Testis (tissue), 2 donors: ENCODE measurements at regions not wholly inside any gene's neighbourhood (a gene's known extent, or its start where the extent isn't known, plus 50 kb on each side); places are given as distances from the start of the nearest gene placed in this dataset.

ENCODE experiments used
- DNase-seq: peaks from one replicate; pipeline ENCODE4 v3.0.0-alpha.2; 2019
- H3K27ac ChIP-seq, 2 donors: fragments of 200-600 bp; sonication (generic); one replicate each; pipeline ENCODE4 v1.5.1; 2019
- H3K27me3 ChIP-seq: fragments of 200-600 bp; sonication (generic); one replicate; pipeline ENCODE4 v1.5.1; 2019
- H3K36me3 ChIP-seq: fragments of 200-600 bp; sonication (generic); one replicate; pipeline ENCODE4 v1.5.1; 2017; ENCODE audit warnings: low read depth; ENCODE audit errors: missing control alignments
- H3K4me1 ChIP-seq: fragments of 200-600 bp; sonication (generic); one replicate; pipeline ENCODE4 v1.5.1; 2019
- H3K4me3 ChIP-seq, 2 donors: fragments of 200-600 bp; sonication (generic); one replicate each; pipeline ENCODE4 v1.5.1; 2017 to 2019
- H3K9me3 ChIP-seq: fragments of 200-600 bp; sonication (generic); one replicate; pipeline ENCODE4 v1.5.1; 2017
- POLR2A ChIP-seq: fragments of 450-650 bp; IDR thresholded peaks from one replicate; pipeline ENCODE4 v1.6.1; 2017; ENCODE audit warnings: antibody characterized with exemption, mild to moderate bottlenecking, moderate library complexity
- WGBS, 2 donors: methylation state at CpG; one replicate each; pipeline ENCODE4 v1.1.5; 2018; 5-methylcytosine and 5-hydroxymethylcytosine counted together
- intact Hi-C: fragments of 100-400 bp; cut with DNase I; formaldehyde crosslinking; loops from one replicate; pipeline ENCODE4 v1.15.1; 2023; ENCODE audit warnings: low total_unique reads
- TF ChIP-seq, protein P1 (sequence below), 3 experiments: fragments of 450-650 bp in 2 of 3; fragments of 200-600 bp in 1 of 3; sonication (generic) in 1 of 3; IDR thresholded peaks; one replicate each; pipeline ENCODE4 v1.5.1; 2016 to 2019; ENCODE audit warnings: antibody characterized with exemption in 3 of 3, mild to moderate bottlenecking in 2 of 3, moderate library complexity in 1 of 3

GRCh38 chr1:143727263-143727662 lies 244.5 kb downstream of the FAM72C start:
- TF ChIP-seq, protein P1, sequence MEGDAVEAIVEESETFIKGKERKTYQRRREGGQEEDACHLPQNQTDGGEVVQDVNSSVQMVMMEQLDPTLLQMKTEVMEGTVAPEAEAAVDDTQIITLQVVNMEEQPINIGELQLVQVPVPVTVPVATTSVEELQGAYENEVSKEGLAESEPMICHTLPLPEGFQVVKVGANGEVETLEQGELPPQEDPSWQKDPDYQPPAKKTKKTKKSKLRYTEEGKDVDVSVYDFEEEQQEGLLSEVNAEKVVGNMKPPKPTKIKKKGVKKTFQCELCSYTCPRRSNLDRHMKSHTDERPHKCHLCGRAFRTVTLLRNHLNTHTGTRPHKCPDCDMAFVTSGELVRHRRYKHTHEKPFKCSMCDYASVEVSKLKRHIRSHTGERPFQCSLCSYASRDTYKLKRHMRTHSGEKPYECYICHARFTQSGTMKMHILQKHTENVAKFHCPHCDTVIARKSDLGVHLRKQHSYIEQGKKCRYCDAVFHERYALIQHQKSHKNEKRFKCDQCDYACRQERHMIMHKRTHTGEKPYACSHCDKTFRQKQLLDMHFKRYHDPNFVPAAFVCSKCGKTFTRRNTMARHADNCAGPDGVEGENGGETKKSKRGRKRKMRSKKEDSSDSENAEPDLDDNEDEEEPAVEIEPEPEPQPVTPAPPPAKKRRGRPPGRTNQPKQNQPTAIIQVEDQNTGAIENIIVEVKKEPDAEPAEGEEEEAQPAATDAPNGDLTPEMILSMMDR (IDR thresholded peaks at IDR 0.05), result no peak
- no peak for TF ChIP-seq POLR2A
- Histone ChIP-seq H3K9me3 (no peaks in the 10 kb centered on the region), H3K4me3 (no peak overlapping the region), H3K36me3 (no peaks in the 10 kb centered on the region), H3K27ac (no peak overlapping the region), H3K27me3 (no peaks in the 10 kb centered on the region), H3K4me1 (no peaks in the 10 kb centered on the region)
- intact Hi-C loops, result no loop called here
- WGBS, 2 donors, result 68 to 88% methylated on average over 1 of the region's 1 CpG
- no peak for DNase-seq

- Histone ChIP-seq H3K27me3 (no peaks in the 10 kb centered on the region), H3K4me3 (no peak overlapping the region), H3K36me3 (no peaks in the 10 kb centered on the region), H3K4me1 (no peaks in the 10 kb centered on the region), H3K9me3 (no peaks in the 10 kb centered on the region), H3K27ac (no peak overlapping the region)
- TF ChIP-seq, protein P1 (IDR thresholded peaks at IDR 0.05), result no peak
- TF ChIP-seq POLR2A, result no peak
- 30 to 31% methylated on average over 7 of the region's 7 CpGs for WGBS, 2 donors
- intact Hi-C loops, result no loop called here
- no peak for DNase-seq
Observed at GRCh38 chr1:143721024-143721373, 250.8 kb downstream of the FAM72C start.

DNA sequence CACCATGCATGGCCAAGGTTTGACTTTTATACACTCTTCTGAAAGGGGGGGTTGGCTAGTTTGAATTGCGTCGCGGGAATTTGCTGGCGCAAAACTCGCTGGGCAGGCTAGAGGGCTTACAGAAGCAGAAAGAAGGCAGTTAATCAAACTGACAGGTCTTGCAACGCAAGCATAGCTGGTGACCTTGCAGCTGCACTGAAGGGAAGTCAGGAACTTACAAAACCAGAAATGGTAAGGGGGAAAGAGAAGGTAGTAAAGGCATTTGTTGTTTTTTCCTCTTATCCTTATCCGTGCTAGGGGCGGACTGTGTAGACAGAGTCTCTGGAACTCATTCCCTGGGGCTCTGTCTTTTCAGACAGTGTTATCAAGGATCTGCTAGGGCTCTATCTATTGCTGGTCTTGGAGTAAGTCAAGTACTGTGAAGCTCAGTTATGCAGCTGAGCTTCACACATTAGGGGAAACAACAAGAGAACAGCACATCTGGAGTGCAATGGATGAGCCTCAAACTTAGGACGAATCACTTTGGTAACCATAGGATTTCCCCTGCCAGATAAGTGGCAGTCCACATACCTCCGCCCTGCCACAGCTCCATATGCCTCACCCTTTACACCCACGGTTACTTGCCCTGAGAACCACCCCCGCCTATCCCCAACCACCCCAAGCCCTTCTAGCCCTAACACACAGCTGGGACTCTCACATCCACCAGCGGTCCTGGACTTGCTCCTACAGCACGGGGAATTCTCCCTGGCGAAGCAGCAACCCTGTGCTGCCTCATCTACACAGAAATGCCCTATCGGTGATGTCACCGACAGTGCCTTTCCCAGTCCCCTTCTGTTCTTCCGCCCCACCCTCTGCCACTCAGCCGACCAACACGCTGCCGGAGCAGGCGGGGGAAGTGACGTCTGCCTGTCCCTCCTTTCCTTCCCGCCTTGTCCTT lies 251.4 kb downstream of the FAM72C start:
- intact Hi-C loops, result no loop called here
- peak; percentile 17 for DNase-seq
- no peak overlapping the region for H3K27ac ChIP-seq
- no peak overlapping the region for H3K4me3 ChIP-seq
- H3K36me3 ChIP-seq, result no peaks in the 10 kb centered on the region
- no peaks in the 10 kb centered on the region for H3K27me3 ChIP-seq
- no peaks in the 10 kb centered on the region for H3K9me3 ChIP-seq
- 9 to 10% methylated on average over 24 of the region's 24 CpGs for WGBS, 2 donors
- no peaks in the 10 kb centered on the region for H3K4me1 ChIP-seq
- TF ChIP-seq, protein P1 (IDR thresholded peaks at IDR 0.05), result no peak
- TF ChIP-seq POLR2A, result no peak

DNA sequence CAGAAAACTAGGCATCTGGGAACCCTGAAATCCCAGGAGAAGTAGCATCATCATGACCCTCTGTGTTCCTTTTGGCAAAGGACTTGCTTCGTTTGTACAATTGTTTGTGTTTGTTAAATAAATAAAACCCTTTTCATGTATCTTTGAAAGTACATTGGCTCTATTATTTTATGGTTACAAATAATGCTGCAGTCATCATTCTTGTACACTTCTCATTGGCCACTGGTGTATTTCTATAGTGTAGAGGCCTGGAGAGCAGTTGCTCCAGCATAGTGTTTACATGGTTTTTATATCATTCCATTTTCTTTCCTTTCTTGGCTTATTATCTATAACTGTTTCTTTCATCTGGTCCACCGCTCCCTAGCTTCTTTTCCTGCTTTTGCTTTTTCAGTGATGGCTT lies 253.3 kb downstream of the FAM72C start:
- WGBS, 2 donors, result 65 to 69% methylated on average over 2 of the region's 2 CpGs
- intact Hi-C loops, result no loop called here
- Histone ChIP-seq H3K4me1 (no peaks in the 10 kb centered on the region), H3K27ac (no peak overlapping the region), H3K36me3 (no peaks in the 10 kb centered on the region), H3K4me3 (no peak overlapping the region), H3K9me3 (no peaks in the 10 kb centered on the region), H3K27me3 (no peaks in the 10 kb centered on the region)
- TF ChIP-seq POLR2A, result no peak
- TF ChIP-seq, protein P1 (IDR thresholded peaks at IDR 0.05), result no peak
- no peak for DNase-seq

DNA sequence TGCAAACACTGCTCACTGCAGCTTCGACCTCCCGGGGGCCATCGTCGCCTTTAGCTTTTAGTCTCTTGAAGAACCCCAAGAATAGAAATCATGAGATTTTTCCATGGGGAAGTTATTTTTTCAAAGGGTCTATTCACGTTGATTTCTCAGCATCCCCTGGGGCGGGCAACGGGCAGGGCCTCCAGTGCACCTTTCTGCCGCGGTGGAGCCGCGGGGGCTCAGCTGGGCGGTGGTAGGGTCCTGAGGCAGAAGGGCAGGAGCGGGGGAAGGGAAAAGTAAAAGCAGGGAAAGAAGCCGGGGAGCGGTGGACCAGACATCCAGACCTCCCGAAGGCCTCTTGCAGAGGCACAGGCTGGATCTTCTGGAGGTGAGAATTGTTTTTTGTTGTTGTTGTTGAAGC lies 253.8 kb downstream of the FAM72C start:
- no peak for DNase-seq
- Histone ChIP-seq H3K4me1 (no peaks in the 10 kb centered on the region), H3K27me3 (no peaks in the 10 kb centered on the region), H3K9me3 (no peaks in the 10 kb centered on the region), H3K27ac (no peak overlapping the region), H3K36me3 (no peaks in the 10 kb centered on the region), H3K4me3 (no peak overlapping the region)
- WGBS, 2 donors, result 22 to 42% methylated on average over 16 of the region's 16 CpGs
- intact Hi-C loops, result no loop called here
- TF ChIP-seq, protein P1 (IDR thresholded peaks at IDR 0.05), result no peak
- no peak for TF ChIP-seq POLR2A
